ENCODE measurements at regions not wholly inside any gene's neighbourhood (a gene's known extent, or its start where the extent isn't known, plus 50 kb on each side); places are given as distances from the start of the nearest gene placed in this dataset.

DNA sequence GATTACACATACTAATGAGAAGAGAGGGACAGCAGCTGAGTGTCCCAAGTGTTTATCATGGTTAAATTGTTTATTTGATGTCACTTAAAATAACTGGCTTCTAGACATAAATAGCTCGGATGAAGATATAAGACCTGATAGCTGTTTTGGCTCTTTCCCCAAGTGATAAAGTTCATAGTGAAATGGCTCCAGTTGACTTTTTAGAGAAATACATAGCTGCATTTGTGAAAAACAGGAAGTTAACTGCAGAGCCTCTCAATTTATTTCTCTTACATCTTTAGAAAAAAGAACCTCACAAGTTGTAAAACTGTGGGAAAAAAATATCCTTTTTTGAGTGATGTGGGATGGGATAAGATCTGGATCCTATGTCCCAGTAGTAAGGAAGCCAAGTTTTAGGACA lies 332.9 kb upstream of the RASGRP1 start:
- Histone ChIP-seq H3K79me1 (ENCODE audit: low read depth, low read length) (no peaks in the 10 kb centered on the region), H3K23ac (ENCODE audit: insufficient read length) (no peak overlapping the region), H3K27ac (ENCODE audit: low read depth, low read length) (no peak overlapping the region), H3K9me3 (ENCODE audit: insufficient read depth in 2 of 2, low read depth in 1 of 2, low read length in 1 of 2) (no peaks in the 10 kb centered on the region), H4K91ac (replicated peaks; ENCODE audit: insufficient read length, low read length) (no peak overlapping the region), H2AK5ac (ENCODE audit: low read depth, low read length) (no peak overlapping the region), H3K4me3 (ENCODE audit: extremely low read depth in 1 of 4, insufficient read depth in 2 of 4, low read depth in 3 of 4, low read length in 4 of 4) (no peak overlapping the region), H3K23me2 (ENCODE audit: low read depth, low read length) (no peaks in the 10 kb centered on the region), H4K8ac (ENCODE audit: extremely low read depth, insufficient read depth, low read length) (no peak overlapping the region), H3K9ac (replicated peaks in 1 of 4; ENCODE audit: extremely low read depth in 1 of 4, low read depth in 3 of 4, low read length in 3 of 4) (no peak overlapping the region), H2BK120ac (replicated peaks; ENCODE audit: low read depth, low read length) (no peak overlapping the region), H3K36me3 (ENCODE audit: control insufficient read depth in 2 of 4, insufficient read depth in 4 of 4, low read length in 3 of 4) (no peaks in the 10 kb centered on the region), H2AFZ (ENCODE audit: low read length) (no peak overlapping the region), H2BK20ac (ENCODE audit: low read length) (no peak overlapping the region), H2BK12ac (ENCODE audit: low read depth, low read length) (no peak overlapping the region), H4K20me1 (replicated peaks in 1 of 2; ENCODE audit: control insufficient read depth in 1 of 2, insufficient read depth in 2 of 2, low read length in 2 of 2) (no peaks in the 10 kb centered on the region), H3K79me2 (ENCODE audit: control insufficient read depth in 1 of 2, insufficient read depth in 2 of 2, low read length in 2 of 2) (no peaks in the 10 kb centered on the region), H3K4me2 (ENCODE audit: insufficient read depth in 1 of 2, low read depth in 2 of 2, low read length in 2 of 2) (no peak overlapping the region), H2BK15ac (ENCODE audit: low read length) (no peak overlapping the region), H2BK5ac (ENCODE audit: low read depth, low read length) (no peak overlapping the region), H3K4me1 (replicated peaks in 1 of 4; ENCODE audit: control insufficient read depth in 3 of 4, insufficient read depth in 4 of 4, low read length in 3 of 4) (no peaks in the 10 kb centered on the region), H3K56ac (replicated peaks; ENCODE audit: insufficient read length, low read depth, low read length) (no peak overlapping the region), H3K4ac (replicated peaks; ENCODE audit: insufficient read length, low read depth, low read length) (no peak overlapping the region), H3K18ac (ENCODE audit: extremely low read depth, low read length) (no peak overlapping the region), H3K27me3 (replicated peaks in 1 of 4; ENCODE audit: control insufficient read depth in 3 of 4, extremely low read depth in 1 of 4, insufficient read depth in 3 of 4, low read length in 3 of 4) (no peaks in the 10 kb centered on the region), H4K5ac (ENCODE audit: insufficient read length, low read depth, low read length) (no peak overlapping the region), H3K14ac (ENCODE audit: insufficient read length) (no peak overlapping the region)
- FAIRE-seq (no peak), DNase-seq (ENCODE audit: low read depth in 1 of 2, low spot score in 2 of 2) (no peak)
- ChIA-PET CTCF (ENCODE audit: partially characterized antibody) (interaction anchor here (1.0 kb wide), 1 partner anchor 198 kb away, joined by 3 read pairs; no protein-coding TSS in a partner anchor), POLR2A (ENCODE audit: partially characterized antibody) (no interaction called here)
- WGBS, 2 experiments (ENCODE audit: extremely low coverage in 1 of 2, insufficient coverage in 1 of 2, insufficient read length in 1 of 2, insufficient replicate concordance in 2 of 2, low coverage in 1 of 2, low lambda C conversion rate in 2 of 2, missing lambda C conversion rate in 1 of 2), result 90% methylated on average over 1 of the region's 1 CpG; no CpG with 5 or more reads in 1 of the 2 experiments
- TF ChIP-seq CREB1 (IDR thresholded peaks at IDR 0.05), result no peak
